B cell (primary cell): ENCODE measurements at regions not wholly inside any gene's neighbourhood (a gene's known extent, or its start where the extent isn't known, plus 50 kb on each side); places are given as distances from the start of the nearest gene placed in this dataset.

Experiments used
- ATAC-seq: fragments of 200-7000 bp; cut with Tn5 transposase; one replicate; pipeline ENCODE4 v1.10.0; 2021; ENCODE audit warnings: low read depth, mild to moderate bottlenecking, moderate number of reproducible peaks, moderate library complexity
- CTCF ChIA-PET: fragments of 350-600 bp; sonication (Branson Sonifier 250); formaldehyde crosslinking; loops from one replicate; lab custom pipeline; 2021; ENCODE audit warnings: antibody characterized with exemption, inconsistent platforms; lab: Charles Lee
- POLR2A ChIA-PET: fragments of 350-600 bp; sonication (Branson Sonifier 250); formaldehyde crosslinking; loops from one replicate; lab custom pipeline; 2021; ENCODE audit warnings: antibody characterized with exemption; lab: Charles Lee
- DNase-seq: peaks from one replicate; pipeline ENCODE4 v3.0.0; 2013
- H2AFZ ChIP-seq: 2 replicates; pipeline ENCODE4 v1.6.1; 2012; ENCODE audit warnings: mild to moderate bottlenecking, low read depth, low read length; ENCODE audit not compliant: insufficient read depth, poor library complexity, severe bottlenecking
- H3K27ac ChIP-seq, 2 donors: 1 replicate in 1 of 2; 2 replicates in 1 of 2; pipeline ENCODE4 v1.5.1; 2012 to 2013; ENCODE audit warnings: low read length in 2 of 2, mild to moderate bottlenecking in 2 of 2, moderate library complexity in 1 of 2
- H3K27me3 ChIP-seq, 4 experiments: fragments of 200-600 bp in 1 of 4; sonication (generic) in 1 of 4; replicated peaks in 1 of 4; 1 replicate in 2 of 4; 2 replicates in 2 of 4; pipeline versions ENCODE4 v1.6.1 to v1.7.0; 2013 to 2016; ENCODE audit warnings: low read length in 3 of 4, mild to moderate bottlenecking in 2 of 4, mixed read lengths in 1 of 4, moderate library complexity in 1 of 4; ENCODE audit not compliant: insufficient read depth in 4 of 4, control insufficient read depth in 3 of 4; ENCODE audit errors: control extremely low read depth in 1 of 4
- H3K36me3 ChIP-seq, 2 experiments: replicated peaks in 1 of 2; 1 replicate in 1 of 2; 2 replicates in 1 of 2; pipeline versions ENCODE4 v1.6.1 to v1.7.1; 2013; ENCODE audit warnings: low read length in 1 of 2; ENCODE audit not compliant: insufficient read depth in 2 of 2, control insufficient read depth in 1 of 2; ENCODE audit errors: control extremely low read depth in 1 of 2, extremely low read depth in 1 of 2
- H3K4me1 ChIP-seq, 2 donors: fragments of 200-600 bp in 1 of 2; sonication (generic) in 1 of 2; 1 replicate in 1 of 2; 2 replicates in 1 of 2; pipeline versions ENCODE4 v1.5.1 to v1.6.1; 2013 to 2017; ENCODE audit warnings: low read length in 2 of 2; ENCODE audit not compliant: control insufficient read depth in 2 of 2, insufficient read depth in 2 of 2
- H3K4me2 ChIP-seq: replicated peaks from 2 replicates; pipeline ENCODE3; 2012; ENCODE audit warnings: mild to moderate bottlenecking, low read depth, low read length; ENCODE audit not compliant: poor library complexity, severe bottlenecking
- H3K4me3 ChIP-seq, 5 experiments: fragments of 200-600 bp in 1 of 5; sonication (generic) in 1 of 5; 1 replicate in 3 of 5; 2 replicates in 2 of 5; pipeline versions ENCODE4 v1.5.1 to v1.7.0; 2011 to 2016; ENCODE audit warnings: low read length in 4 of 5, mild to moderate bottlenecking in 4 of 5, low read depth in 2 of 5, control low read depth in 1 of 5, moderate library complexity in 1 of 5; ENCODE audit not compliant: insufficient read depth in 1 of 5; ENCODE audit errors: control extremely low read depth in 1 of 5, extremely low read depth in 1 of 5
- H3K79me2 ChIP-seq: fragments of 200-600 bp; sonication (generic); one replicate; pipeline ENCODE4 v1.6.0; 2016; ENCODE audit warnings: low read length; ENCODE audit not compliant: control insufficient read depth, insufficient read depth
- H3K9ac ChIP-seq: fragments of 200-600 bp; sonication (generic); 2 replicates; pipeline ENCODE4 v1.6.1; 2017; ENCODE audit warnings: mild to moderate bottlenecking, low read length, moderate library complexity
- H3K9me3 ChIP-seq, 3 donors: one replicate each; pipeline versions ENCODE4 v1.6.1 to v1.7.1; 2013; ENCODE audit warnings: low read length in 2 of 3; ENCODE audit not compliant: control insufficient read depth in 2 of 3, insufficient read depth in 1 of 3; ENCODE audit errors: control extremely low read depth in 1 of 3
- H4K20me1 ChIP-seq: 2 replicates; pipeline ENCODE4 v1.6.0; 2012; ENCODE audit warnings: mild to moderate bottlenecking, low read length; ENCODE audit not compliant: insufficient read depth, control insufficient read depth, poor library complexity, severe bottlenecking
- H3K27ac Mint-ChIP-seq: one replicate; pipeline ENCODE4 v1.8.0; 2021; ENCODE audit warnings: mixed read lengths
- H3K27me3 Mint-ChIP-seq: one replicate; pipeline ENCODE4 v1.8.0; 2021; ENCODE audit warnings: mixed read lengths
- H3K4me1 Mint-ChIP-seq: one replicate; pipeline ENCODE4 v1.8.0; 2021; ENCODE audit warnings: mixed read lengths
- H3K4me3 Mint-ChIP-seq: one replicate; pipeline ENCODE4 v1.8.0; 2021; ENCODE audit warnings: mixed read lengths
- H3K9me3 Mint-ChIP-seq: one replicate; pipeline ENCODE4 v1.8.0; 2022; ENCODE audit warnings: mixed read lengths; ENCODE audit not compliant: insufficient read depth
- CTCF ChIP-seq: fragments of 200-600 bp; IDR thresholded peaks from one replicate; pipeline ENCODE4 v1.8.0; 2022; ENCODE audit warnings: antibody characterized with exemption, mild to moderate bottlenecking
- EZH2 ChIP-seq: IDR thresholded peaks from 2 replicates; pipeline ENCODE4 v1.6.1; 2012; ENCODE audit warnings: borderline replicate concordance, low read depth, mild to moderate bottlenecking, moderate library complexity, low read length; ENCODE audit not compliant: insufficient read depth, poor library complexity, severe bottlenecking
- WGBS: methylation state at CpG from one replicate; pipeline ENCODE4 v1.1.5; 2013; ENCODE audit warnings: missing lambda C conversion rate; ENCODE audit not compliant: insufficient coverage; 5-methylcytosine and 5-hydroxymethylcytosine counted together
- intact Hi-C: fragments of 100-400 bp; cut with micrococcal nuclease; formaldehyde crosslinking; loops from one replicate; pipeline ENCODE4 v1.10.0; 2022

- intact Hi-C loops, result no loop called here
- CTCF ChIA-PET, result no interaction called here
- no peaks in the 10 kb centered on the region for H3K4me1 ChIP-seq
Measured at GRCh38 chr9:29233193-29233592, 1659.9 kb upstream of the C9orf72 start.

GRCh38 chr9:29241320-29241719 is 1668.0 kb upstream of the C9orf72 start:
- H3K4me3 Mint-ChIP-seq, result no peak overlapping the region
- no CpG with 5 or more reads among the region's 1 CpG for WGBS
- ChIA-PET CTCF (no interaction called here), POLR2A (no interaction called here)
- H4K20me1 ChIP-seq, result no peaks in the 10 kb centered on the region
- no peaks in the 10 kb centered on the region for H3K27me3 Mint-ChIP-seq
- H2AFZ ChIP-seq, result no peak overlapping the region
- H3K27me3 ChIP-seq, result no peaks in the 10 kb centered on the region
- H3K9me3 Mint-ChIP-seq, result no peaks in the 10 kb centered on the region
- intact Hi-C loops, result no loop called here
- TF ChIP-seq CTCF (no peak), EZH2 (no peak)
- H3K79me2 ChIP-seq, result no peaks in the 10 kb centered on the region
- H3K4me2 ChIP-seq, result no peak overlapping the region
- H3K4me3 ChIP-seq, result no peak overlapping the region
- ATAC-seq (no peak), DNase-seq (no peak)
- no peaks in the 10 kb centered on the region for H3K9me3 ChIP-seq
- no peak overlapping the region for H3K27ac Mint-ChIP-seq
- H3K4me1 ChIP-seq, result no peaks in the 10 kb centered on the region
- no peak overlapping the region for H3K9ac ChIP-seq
- no peak overlapping the region for H3K27ac ChIP-seq
- no peaks in the 10 kb centered on the region for H3K36me3 ChIP-seq
- H3K4me1 Mint-ChIP-seq, result no peaks in the 10 kb centered on the region

More at GRCh38 chr9:29233193-29233592, 1659.9 kb upstream of the C9orf72 start:
- 71% methylated on average over 1 of the region's 2 CpGs for WGBS
- Mint-ChIP-seq H3K27ac (no peak overlapping the region), H3K4me3 (no peak overlapping the region), H3K9me3 (no peaks in the 10 kb centered on the region), H3K4me1 (no peaks in the 10 kb centered on the region), H3K27me3 (no peaks in the 10 kb centered on the region)
- Histone ChIP-seq H3K79me2 (no peaks in the 10 kb centered on the region), H3K4me3 (no peak overlapping the region), H2AFZ (no peak overlapping the region), H3K9me3 (no peaks in the 10 kb centered on the region), H3K27ac (no peak overlapping the region), H3K27me3 (no peaks in the 10 kb centered on the region), H3K4me2 (no peak overlapping the region), H3K9ac (no peak overlapping the region), H3K36me3 (no peaks in the 10 kb centered on the region), H4K20me1 (no peaks in the 10 kb centered on the region)
- ATAC-seq (no peak), DNase-seq (no peak)
- POLR2A ChIA-PET, result no interaction called here
- TF ChIP-seq CTCF (no peak), EZH2 (no peak)
